ENCODE measurements at regions not wholly inside any gene's neighbourhood (a gene's known extent, or its start where the extent isn't known, plus 50 kb on each side); places are given as distances from the start of the nearest gene placed in this dataset.

DNA sequence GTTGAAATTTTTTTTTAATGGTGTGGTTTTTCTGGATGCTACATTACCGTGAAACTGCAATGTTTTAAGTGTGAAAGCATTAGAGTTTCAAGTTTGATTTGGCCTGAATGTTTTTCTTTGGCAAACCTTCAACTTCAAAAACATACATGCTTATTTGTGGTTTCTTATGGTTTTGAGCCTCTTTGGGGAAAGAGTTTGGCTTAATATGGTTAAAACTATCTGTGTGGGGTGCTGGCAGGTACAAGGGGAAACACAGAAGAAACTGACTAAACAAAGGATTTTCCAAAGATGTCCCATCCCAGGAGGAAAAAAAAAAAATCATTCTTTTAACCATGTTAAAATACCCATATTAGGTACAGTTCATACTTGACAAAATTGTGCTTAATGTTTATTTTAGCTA, 121.1 kb downstream of the HGF start:
- CTCF ChIA-PET, result no interaction called here
- H3K36me3 Mint-ChIP-seq, result no peaks in the 10 kb centered on the region
- no peaks in the 10 kb centered on the region for H3K4me1 Mint-ChIP-seq
- H3K27ac Mint-ChIP-seq, result no peak overlapping the region
- peaks cover 6% of the 10 kb centered on the region for H3K9me3 Mint-ChIP-seq (ENCODE audit: low read depth)
- DNase-seq (no peak), ATAC-seq (no peak)
- no peaks in the 10 kb centered on the region for H3K27me3 Mint-ChIP-seq
- H3K4me3 Mint-ChIP-seq, result no peak overlapping the region

GRCh38 chr7:81645435-81645834, 124.4 kb downstream of the HGF start:
- ATAC-seq (no peak), DNase-seq (no peak)
- Mint-ChIP-seq H3K27me3 (no peaks in the 10 kb centered on the region), H3K27ac (no peak overlapping the region), H3K36me3 (no peaks in the 10 kb centered on the region), H3K4me1 (no peaks in the 10 kb centered on the region), H3K4me3 (no peak overlapping the region), H3K9me3 (ENCODE audit: low read depth) (peaks cover 8% of the 10 kb centered on the region)
- CTCF ChIA-PET, result interaction anchor here (0.7 kb wide), 1 partner anchor 187 kb away, joined by 3 read pairs; no protein-coding TSS in a partner anchor

DNA sequence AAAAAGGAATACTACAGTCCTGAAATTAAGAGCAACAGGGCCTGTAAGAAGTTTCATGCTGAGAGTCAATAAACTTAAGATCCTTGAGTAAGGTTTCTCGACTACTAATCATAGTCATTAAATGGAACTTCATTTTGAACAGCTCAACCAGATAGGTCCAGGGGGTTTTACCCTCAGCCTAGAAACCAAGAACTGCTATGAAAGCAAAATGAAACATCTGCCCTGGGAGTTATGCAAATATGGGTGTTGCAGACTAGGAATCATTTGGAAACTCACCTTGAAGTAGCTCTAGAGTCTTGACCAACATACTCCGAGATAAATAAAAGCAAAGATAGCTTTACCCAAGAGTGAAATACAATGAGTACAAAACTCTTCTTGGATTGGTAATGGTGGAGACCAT, 128.0 kb downstream of the HGF start:
- ATAC-seq, result no peak
- Mint-ChIP-seq H3K4me3 (no peak overlapping the region), H3K27ac (no peak overlapping the region), H3K27me3 (no peaks in the 10 kb centered on the region), H3K4me1 (no peaks in the 10 kb centered on the region), H3K9me3 (ENCODE audit: low read depth) (peaks cover 10% of the 10 kb centered on the region), H3K36me3 (no peaks in the 10 kb centered on the region)
- CTCF ChIA-PET, result no interaction called here
- no peak for DNase-seq

DNA sequence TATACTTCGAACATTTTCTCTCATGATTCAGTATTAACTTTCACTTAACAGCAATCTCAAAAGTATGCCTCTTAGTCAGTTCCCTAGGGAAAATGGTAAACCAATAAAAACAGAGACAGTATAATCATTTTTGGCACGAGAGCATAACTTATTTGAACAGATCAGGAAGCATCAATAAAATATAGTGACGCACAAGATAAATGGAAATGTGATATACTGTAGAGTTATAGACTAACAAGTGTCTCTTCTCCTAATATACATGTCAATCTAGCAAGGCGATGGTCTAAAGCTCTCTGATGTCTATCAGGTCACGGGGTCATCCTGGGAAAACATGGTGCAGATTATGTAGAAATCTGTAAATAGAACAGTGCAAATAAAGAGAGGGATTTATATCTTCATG, 131.6 kb downstream of the HGF start:
- ATAC-seq (no peak), DNase-seq (no peak)
- CTCF ChIA-PET, result no interaction called here
- Mint-ChIP-seq H3K27ac (no peak overlapping the region), H3K36me3 (no peaks in the 10 kb centered on the region), H3K4me3 (no peak overlapping the region), H3K4me1 (no peaks in the 10 kb centered on the region), H3K27me3 (no peaks in the 10 kb centered on the region), H3K9me3 (ENCODE audit: low read depth) (peaks cover 10% of the 10 kb centered on the region)

- no peaks in the 10 kb centered on the region for H3K27me3 Mint-ChIP-seq
- no peaks in the 10 kb centered on the region for H3K36me3 Mint-ChIP-seq
- no peak for DNase-seq
- CTCF ChIA-PET, result no interaction called here
- no peaks in the 10 kb centered on the region for H3K4me1 Mint-ChIP-seq
- H3K4me3 Mint-ChIP-seq, result no peak overlapping the region
- H3K27ac Mint-ChIP-seq, result no peak overlapping the region
- peaks cover 10% of the 10 kb centered on the region for H3K9me3 Mint-ChIP-seq (ENCODE audit: low read depth)
- no peak for ATAC-seq
Observed at GRCh38 chr7:81637534-81637933, 132.3 kb downstream of the HGF start.

GRCh38 chr7:81632418-81632817, 137.4 kb downstream of the HGF start:
- H3K9me3 Mint-ChIP-seq (ENCODE audit: low read depth), result no peaks in the 10 kb centered on the region
- H3K27me3 Mint-ChIP-seq, result no peaks in the 10 kb centered on the region
- H3K4me3 Mint-ChIP-seq, result no peak overlapping the region
- H3K36me3 Mint-ChIP-seq, result no peaks in the 10 kb centered on the region
- no peak for ATAC-seq
- CTCF ChIA-PET, result no interaction called here
- no peak for DNase-seq
- no peaks in the 10 kb centered on the region for H3K4me1 Mint-ChIP-seq
- no peak overlapping the region for H3K27ac Mint-ChIP-seq

DNA sequence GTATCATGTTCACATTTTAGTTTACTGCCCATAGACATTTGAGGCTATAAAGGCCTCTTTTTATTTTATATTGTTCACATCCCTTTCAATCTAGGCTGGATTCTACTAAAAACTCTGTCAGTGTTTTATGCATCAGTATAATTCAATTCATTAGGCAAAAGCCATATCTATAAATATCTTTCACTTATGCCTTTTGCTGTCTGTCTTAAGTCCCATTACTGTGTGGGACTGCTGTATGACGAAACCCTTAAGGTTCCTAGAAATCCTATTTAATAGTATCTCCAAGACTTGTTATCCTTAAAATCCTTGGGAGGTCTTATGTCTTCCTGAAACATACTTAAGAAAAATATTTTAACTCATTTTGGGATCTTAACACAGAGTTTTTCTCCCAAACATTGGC, 139.2 kb downstream of the HGF start:
- CTCF ChIA-PET, result no interaction called here
- no peak overlapping the region for H3K27ac Mint-ChIP-seq
- no peaks in the 10 kb centered on the region for H3K36me3 Mint-ChIP-seq
- no peak overlapping the region for H3K4me3 Mint-ChIP-seq
- H3K27me3 Mint-ChIP-seq, result no peaks in the 10 kb centered on the region
- DNase-seq, result no peak
- ATAC-seq, result no peak
- H3K4me1 Mint-ChIP-seq, result no peaks in the 10 kb centered on the region
- no peaks in the 10 kb centered on the region for H3K9me3 Mint-ChIP-seq (ENCODE audit: low read depth)

GRCh38 chr7:81629702-81630101, 140.1 kb downstream of the HGF start:
- ATAC-seq (no peak), DNase-seq (no peak)
- Mint-ChIP-seq H3K27ac (no peak overlapping the region), H3K4me1 (no peaks in the 10 kb centered on the region), H3K27me3 (no peaks in the 10 kb centered on the region), H3K4me3 (no peak overlapping the region), H3K36me3 (no peaks in the 10 kb centered on the region), H3K9me3 (ENCODE audit: low read depth) (no peaks in the 10 kb centered on the region)
- CTCF ChIA-PET, result no interaction called here

DNA sequence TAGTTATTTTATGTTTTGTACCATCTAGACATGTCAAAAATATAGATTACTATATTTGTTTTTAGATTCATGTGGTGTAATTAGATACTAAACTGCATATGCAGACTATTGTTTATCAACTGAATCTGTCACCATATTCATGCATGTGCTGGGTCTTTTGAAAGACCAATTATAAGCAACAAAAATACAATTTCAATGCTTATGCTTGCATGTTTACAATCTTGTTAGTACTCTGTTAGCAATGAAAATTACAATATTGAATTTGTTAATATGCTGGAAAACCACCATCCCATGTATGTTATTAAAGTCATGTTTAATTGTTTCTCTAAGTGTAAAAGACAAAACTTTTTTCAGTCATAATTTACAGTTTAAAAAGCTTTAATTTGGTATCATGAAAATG, 140.9 kb downstream of the HGF start:
- H3K27me3 Mint-ChIP-seq, result no peaks in the 10 kb centered on the region
- H3K36me3 Mint-ChIP-seq, result no peaks in the 10 kb centered on the region
- H3K27ac Mint-ChIP-seq, result no peak overlapping the region
- ATAC-seq (no peak), DNase-seq (no peak)
- no peaks in the 10 kb centered on the region for H3K4me1 Mint-ChIP-seq
- CTCF ChIA-PET, result no interaction called here
- no peak overlapping the region for H3K4me3 Mint-ChIP-seq
- H3K9me3 Mint-ChIP-seq (ENCODE audit: low read depth), result peaks cover 4% of the 10 kb centered on the region

GRCh38 chr7:81627536-81628287, 142.1 kb downstream of the HGF start:
- H3K9me3 Mint-ChIP-seq (ENCODE audit: low read depth), result peaks cover 5% of the 10 kb centered on the region

GRCh38 chr7:81626008-81626407, 143.8 kb downstream of the HGF start:
- no peaks in the 10 kb centered on the region for H3K36me3 Mint-ChIP-seq
- no peaks in the 10 kb centered on the region for H3K27me3 Mint-ChIP-seq
- no peak overlapping the region for H3K27ac Mint-ChIP-seq
- CTCF ChIA-PET, result no interaction called here
- DNase-seq, result no peak
- H3K4me3 Mint-ChIP-seq, result no peak overlapping the region
- H3K4me1 Mint-ChIP-seq, result no peaks in the 10 kb centered on the region
- no peak for ATAC-seq
- H3K9me3 Mint-ChIP-seq (ENCODE audit: low read depth), result peaks cover 8% of the 10 kb centered on the region

More at GRCh38 chr7:81627536-81628287, 142.1 kb downstream of the HGF start:
- ATAC-seq (no peak), DNase-seq (no peak)
- no peaks in the 10 kb centered on the region for H3K4me1 Mint-ChIP-seq
- H3K27ac Mint-ChIP-seq, result no peak overlapping the region
- no peaks in the 10 kb centered on the region for H3K36me3 Mint-ChIP-seq
- CTCF ChIA-PET, result no interaction called here
- H3K27me3 Mint-ChIP-seq, result no peaks in the 10 kb centered on the region
- no peak overlapping the region for H3K4me3 Mint-ChIP-seq

DNA sequence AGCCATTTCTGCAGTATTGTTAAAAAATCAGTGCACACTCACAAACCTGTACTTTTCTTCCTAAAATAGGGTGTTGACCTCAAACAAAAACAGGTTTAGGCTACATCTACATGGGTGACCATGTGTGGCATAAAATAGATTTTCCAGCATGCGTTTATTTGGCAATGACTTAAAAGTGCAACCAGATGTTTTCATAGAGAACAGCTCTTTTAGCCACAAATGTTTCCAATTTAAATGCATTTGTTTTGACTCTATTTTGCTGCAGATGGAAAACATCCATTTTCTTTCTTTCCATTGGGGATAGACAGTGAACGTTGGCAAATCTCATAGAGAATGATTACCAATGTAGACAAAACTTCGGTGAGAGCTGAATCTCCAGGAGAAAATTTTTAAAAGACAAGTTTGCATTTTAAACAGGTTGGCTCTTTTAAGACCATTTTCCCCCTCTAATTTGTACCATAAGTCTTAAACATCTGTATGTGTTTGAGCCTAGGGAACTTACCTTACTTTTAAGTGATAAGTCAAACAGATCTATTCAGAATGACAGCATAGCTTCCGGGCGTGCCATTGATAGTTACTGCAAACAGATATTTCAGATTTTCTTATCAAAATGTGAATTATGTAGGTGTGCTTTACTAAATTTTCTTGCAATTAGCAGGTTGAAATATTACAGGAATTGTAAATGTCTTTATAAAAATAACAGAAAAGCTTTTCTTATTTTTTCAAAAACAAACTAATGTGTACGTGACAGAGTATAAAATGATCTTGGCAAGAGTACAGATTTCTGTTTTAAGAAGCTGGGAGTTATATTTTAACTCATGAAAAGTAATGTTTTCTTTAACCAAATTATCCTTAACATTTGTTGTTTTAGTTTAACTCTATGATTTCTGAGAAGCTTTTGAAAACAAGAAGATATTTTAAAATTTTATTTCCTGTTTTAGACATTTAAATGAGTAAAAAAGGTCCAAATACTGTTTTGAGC, 144.9 kb downstream of the HGF start:
- Mint-ChIP-seq H3K4me3 (no peak overlapping the region), H3K4me1 (no peaks in the 10 kb centered on the region), H3K27ac (no peak overlapping the region), H3K36me3 (no peaks in the 10 kb centered on the region), H3K27me3 (no peaks in the 10 kb centered on the region), H3K9me3 (ENCODE audit: low read depth) (peaks cover 8% of the 10 kb centered on the region)
- ATAC-seq (no peak), DNase-seq (no peak)
- CTCF ChIA-PET, result no interaction called here

- ATAC-seq, result no peak
- DNase-seq, result no peak
- H3K27ac Mint-ChIP-seq, result no peak overlapping the region
- H3K36me3 Mint-ChIP-seq, result no peaks in the 10 kb centered on the region
- H3K9me3 Mint-ChIP-seq (ENCODE audit: low read depth), result peaks cover 8% of the 10 kb centered on the region
- no peak overlapping the region for H3K4me3 Mint-ChIP-seq
- CTCF ChIA-PET, result no interaction called here
- no peaks in the 10 kb centered on the region for H3K4me1 Mint-ChIP-seq
- H3K27me3 Mint-ChIP-seq, result no peaks in the 10 kb centered on the region
Observed at GRCh38 chr7:81624021-81624592, 145.7 kb downstream of the HGF start.
